ENCODE measurements at regions not wholly inside any gene's neighbourhood (a gene's known extent, or its start where the extent isn't known, plus 50 kb on each side); places are given as distances from the start of the nearest gene placed in this dataset.

DNA sequence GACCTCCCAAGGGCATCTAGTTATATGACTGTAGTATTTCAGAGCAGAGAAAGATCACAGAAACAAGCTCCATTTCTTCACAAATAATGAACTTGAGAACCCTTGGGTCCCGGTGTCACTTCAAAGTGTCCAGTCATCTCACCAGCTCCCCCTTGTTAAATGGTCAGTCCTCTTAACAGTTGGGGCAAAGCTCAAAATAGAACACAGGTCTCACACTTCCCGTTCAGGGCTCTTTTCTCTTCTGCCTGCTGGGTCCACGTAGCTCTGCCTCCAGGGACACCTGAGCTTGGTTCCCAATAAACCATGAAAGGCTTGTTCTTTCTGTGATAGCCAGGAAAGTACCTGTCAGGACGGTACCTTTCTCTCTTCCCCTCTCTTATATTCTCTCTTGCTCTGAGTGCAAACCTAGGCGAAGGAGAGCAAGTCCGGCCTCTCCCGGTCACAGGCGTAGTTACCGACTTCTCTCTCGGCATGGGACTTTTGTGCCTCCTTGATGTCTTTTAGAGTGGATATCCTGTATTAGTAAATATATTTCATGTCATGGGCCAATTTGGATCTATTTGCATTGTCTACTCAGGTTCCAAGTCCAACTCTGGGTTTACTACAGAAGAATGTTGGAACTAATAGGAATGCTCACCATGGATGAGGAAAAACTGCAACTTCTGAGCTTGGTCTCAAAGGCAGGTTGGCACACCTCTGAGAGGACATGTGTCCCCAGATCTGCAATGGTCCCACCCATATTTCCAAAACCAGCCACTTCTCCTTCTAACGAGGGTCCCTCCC lies 118.8 kb upstream of the PARP11 start:
- DNase-seq (ENCODE audit: low spot score), result no peak

- DNase-seq (ENCODE audit: low spot score), result no peak
Observed at GRCh38 chr12:3990501-3991280, 117.5 kb upstream of the PARP11 start.

GRCh38 chr12:3989218-3989550 lies 116.0 kb upstream of the PARP11 start:
- no peak for DNase-seq (ENCODE audit: low spot score)

DNA sequence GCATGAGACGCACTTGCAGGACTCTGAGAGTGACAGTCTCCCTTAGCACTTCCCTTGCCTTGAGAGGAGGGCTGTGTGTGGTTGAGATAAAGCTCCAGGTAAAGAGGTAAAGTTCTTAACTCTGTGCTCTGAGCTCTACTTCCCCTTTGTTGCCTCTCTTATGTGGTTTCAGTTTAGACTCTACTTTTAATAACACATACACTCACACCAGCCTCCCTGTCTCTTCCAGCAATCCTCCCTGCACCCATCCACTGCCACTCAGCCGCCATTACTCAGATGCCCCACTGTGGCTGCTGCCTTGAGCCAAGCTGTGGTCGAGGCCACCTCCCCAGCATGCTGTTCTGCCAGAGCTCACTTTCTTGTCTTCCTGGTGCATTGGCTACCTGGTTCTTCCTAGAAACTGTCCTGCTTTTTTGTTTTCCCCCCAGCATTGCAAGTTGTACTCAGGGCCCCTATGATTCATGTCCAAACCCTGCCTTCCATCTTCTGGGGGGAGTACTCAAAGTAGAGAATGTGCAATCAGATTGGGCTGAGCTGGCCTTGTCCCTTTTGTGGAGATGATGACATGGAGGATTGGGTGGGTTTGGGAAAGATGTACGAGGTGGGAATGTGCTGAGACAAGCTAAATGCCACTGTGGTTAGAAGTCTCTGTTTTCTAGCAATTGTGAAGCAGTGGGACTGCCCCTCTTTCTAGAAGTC lies 115.5 kb upstream of the PARP11 start:
- DNase-seq (ENCODE audit: low spot score), result no peak

- no peak for DNase-seq (ENCODE audit: low spot score)
Observed at GRCh38 chr12:3987571-3987970, 114.4 kb upstream of the PARP11 start.

- no peak for DNase-seq (ENCODE audit: low spot score)
Observed at GRCh38 chr12:3980504-3981272, 107.5 kb upstream of the PARP11 start.

GRCh38 chr12:3977621-3978020 lies 104.4 kb upstream of the PARP11 start:
- DNase-seq (ENCODE audit: low spot score), result no peak

GRCh38 chr12:3976351-3976938 lies 103.2 kb upstream of the PARP11 start:
- DNase-seq (ENCODE audit: low spot score), result no peak

DNA sequence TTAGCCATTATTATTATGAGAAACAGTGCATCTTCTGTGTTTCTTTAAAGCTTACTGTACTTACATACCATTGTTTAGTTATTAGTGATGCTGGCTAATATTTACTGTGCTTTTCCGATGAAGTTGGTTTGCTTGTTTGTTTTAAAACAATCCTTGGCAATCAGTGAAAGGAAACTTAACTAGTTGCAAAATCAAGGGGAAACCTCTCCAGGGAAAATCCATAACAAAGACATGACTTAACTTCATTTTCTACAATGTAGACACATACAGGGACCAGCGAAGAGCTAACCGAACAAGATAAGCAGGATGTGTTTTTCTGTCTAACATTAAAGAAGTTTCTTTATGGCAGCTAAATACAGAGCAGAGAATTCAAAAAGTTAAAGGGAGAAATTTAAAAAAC lies 102.5 kb upstream of the PARP11 start:
- DNase-seq (ENCODE audit: low spot score), result no peak

DNA sequence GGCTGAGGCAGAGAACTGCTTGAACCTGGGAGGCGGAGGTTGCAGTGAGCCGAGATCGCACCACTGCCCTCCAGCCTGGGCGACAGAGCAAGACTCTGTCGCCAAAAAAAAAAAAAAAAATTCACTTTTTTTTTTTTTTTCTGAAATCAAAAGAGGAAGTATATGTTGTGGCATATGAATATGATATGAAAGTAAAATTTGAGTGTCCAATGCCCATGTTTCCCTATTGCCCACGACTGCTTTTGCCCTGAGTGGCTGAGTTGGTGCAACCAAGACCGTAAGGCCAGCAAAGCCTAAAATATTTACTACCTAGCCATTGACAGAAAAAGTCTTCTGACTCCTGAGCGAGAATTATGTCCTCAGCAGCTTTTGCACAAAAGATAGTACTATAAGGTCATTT lies 101.7 kb upstream of the PARP11 start:
- DNase-seq (ENCODE audit: low spot score), result no peak

DNA sequence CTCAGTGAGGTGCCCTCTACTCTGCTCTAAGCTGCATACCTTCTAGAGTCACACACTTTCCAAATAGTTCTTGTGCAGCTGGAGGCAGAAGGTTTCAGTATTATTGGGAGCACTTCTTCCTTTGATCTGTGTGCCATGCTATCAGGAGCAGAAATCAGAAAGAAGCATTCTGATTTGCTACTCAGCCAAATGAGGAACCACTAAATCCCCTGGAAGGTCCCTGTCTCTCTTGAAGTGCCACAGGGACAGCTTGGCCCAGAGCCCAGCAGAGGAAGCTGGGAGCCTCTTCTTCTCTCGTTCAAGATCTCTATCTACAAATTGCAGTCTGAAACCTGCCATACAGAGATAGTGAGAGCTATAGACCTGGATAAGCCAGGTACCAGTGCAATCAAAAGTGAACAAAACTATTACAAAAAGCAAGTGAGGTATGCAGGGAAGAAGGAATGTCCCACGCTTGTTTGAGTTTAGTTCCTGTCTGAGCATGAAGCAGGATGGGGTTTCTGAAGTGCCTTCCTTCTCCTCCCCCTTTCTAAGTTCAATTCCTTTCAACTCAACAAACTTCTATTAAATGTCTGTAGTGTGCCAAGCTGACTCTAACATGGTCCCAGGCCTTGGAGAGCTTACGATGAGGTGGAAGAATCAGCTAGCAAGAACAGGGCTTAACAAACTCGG lies 100.9 kb upstream of the PARP11 start:
- no peak for DNase-seq (ENCODE audit: low spot score)

GRCh38 chr12:3973269-3973884 lies 100.2 kb upstream of the PARP11 start:
- no peak for DNase-seq (ENCODE audit: low spot score)

DNA sequence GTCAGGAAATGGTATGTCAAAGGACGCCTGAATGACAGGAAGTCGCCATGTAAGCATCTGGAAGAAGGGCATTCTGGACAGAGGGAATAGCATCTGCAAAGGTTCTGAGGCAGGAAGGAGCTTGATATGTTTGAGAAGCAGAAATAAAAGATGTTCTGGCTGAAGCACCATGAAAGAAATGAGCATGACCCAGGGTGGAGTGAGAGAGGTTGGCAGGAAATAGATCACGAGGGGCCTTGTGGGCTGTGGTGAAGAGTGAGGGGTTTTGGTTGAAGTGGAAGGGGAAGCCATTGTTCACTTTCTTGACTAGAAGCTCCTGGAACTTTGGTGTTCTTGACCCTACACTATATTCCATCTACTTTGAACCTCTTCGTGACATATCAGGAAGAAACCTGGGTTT lies 99.4 kb upstream of the PARP11 start:
- no peak for DNase-seq (ENCODE audit: low spot score)

GRCh38 chr12:3968523-3968922 lies 95.3 kb upstream of the PARP11 start:
- DNase-seq (ENCODE audit: low spot score), result no peak

DNA sequence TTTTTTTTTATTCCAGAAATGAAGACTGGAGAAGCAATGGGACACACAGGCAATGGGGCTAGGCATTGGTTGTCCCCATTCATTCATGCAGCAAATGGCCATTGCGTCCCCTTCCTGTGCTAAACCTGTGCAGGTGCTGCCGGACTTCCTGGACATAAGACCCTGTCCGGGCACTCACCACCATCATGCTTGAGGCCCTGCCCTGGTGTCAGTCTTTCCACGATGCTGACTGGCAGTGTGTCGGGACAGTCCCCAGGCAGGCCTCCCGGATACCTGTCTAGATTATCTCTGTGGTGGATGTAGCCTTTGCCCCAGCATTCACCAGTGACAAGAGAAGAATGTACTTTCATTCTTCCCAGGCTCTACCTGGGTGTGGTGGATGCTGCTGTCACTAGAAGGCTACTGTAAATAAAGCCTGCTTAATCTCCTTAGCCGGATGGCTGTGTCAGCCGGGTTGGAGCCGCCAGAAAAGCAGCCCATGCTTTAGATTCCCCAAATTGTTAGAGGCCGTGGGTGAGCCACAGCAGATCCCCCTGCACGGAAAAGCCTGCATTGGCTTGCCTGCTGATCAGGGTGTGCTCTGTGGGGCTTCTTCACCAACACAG lies 94.5 kb upstream of the PARP11 start:
- DNase-seq (ENCODE audit: low spot score), result no peak

GRCh38 chr12:3966376-3966775 lies 93.2 kb upstream of the PARP11 start:
- no peak for DNase-seq (ENCODE audit: low spot score)

DNA sequence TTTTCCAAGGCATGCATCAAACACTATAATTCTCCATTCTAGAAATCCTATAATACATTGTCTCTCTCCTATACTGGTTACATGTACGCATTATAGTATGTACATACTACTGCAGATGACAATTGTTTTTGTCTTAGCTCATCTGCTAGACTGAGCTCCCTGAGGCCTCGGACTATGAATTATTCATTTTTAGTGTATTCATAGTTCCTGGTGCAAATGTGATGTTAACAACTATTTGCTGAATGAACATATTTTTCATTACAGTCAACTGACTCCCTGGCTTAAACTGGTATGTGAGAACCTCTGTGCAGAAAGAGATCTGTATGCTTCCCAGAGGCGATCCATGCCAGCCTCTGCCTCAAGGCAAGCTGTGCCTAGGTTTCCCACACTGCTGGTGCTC lies 91.8 kb upstream of the PARP11 start:
- DNase-seq (ENCODE audit: low spot score), result no peak

- no peak for DNase-seq (ENCODE audit: low spot score)
Observed at GRCh38 chr12:3964439-3964838, 91.2 kb upstream of the PARP11 start.

- DNase-seq (ENCODE audit: low spot score), result no peak
Observed at GRCh38 chr12:3962631-3963483, 89.7 kb upstream of the PARP11 start.

- no peak for DNase-seq (ENCODE audit: low spot score)
Observed at GRCh38 chr12:3961591-3961990, 88.4 kb upstream of the PARP11 start.
